ENCODE measurements at regions not wholly inside any gene's neighbourhood (a gene's known extent, or its start where the extent isn't known, plus 50 kb on each side); places are given as distances from the start of the nearest gene placed in this dataset.

GRCh38 chr6:14567842-14568241 is 450.3 kb downstream of the CD83 start:
- no peak for TF ChIP-seq POLR2AphosphoS5 (IDR thresholded peaks at IDR 0.05)
- TF ChIP-seq EZH2 (IDR thresholded peaks at IDR 0.05; ENCODE audit: borderline replicate concordance, insufficient read depth, low read length, poor library complexity, severe bottlenecking), result no peak
- TF ChIP-seq EP300 (conservative IDR thresholded peaks at IDR 0.05; ENCODE audit: poor library complexity, severe bottlenecking), result no peak
- no peak for TF ChIP-seq CTCF (IDR thresholded peaks at IDR 0.05; ENCODE audit: poor library complexity, severe bottlenecking)
- no peak for TF ChIP-seq SMC3 (conservative IDR thresholded peaks at IDR 0.05; ENCODE audit: poor library complexity)
- TF ChIP-seq MXI1 (conservative IDR thresholded peaks at IDR 0.05; ENCODE audit: poor library complexity, severe bottlenecking), result no peak
- no peak for TF ChIP-seq TAF1 (IDR thresholded peaks at IDR 0.05; ENCODE audit: low read depth)
